Loucy (cell line): ENCODE measurements at regions not wholly inside any gene's neighbourhood (a gene's known extent, or its start where the extent isn't known, plus 50 kb on each side); places are given as distances from the start of the nearest gene placed in this dataset.

Source experiments
- CTCF ChIP-seq: fragments of 200-600 bp; sonication (generic); conservative IDR thresholded peaks from 2 replicates; pipeline ENCODE4 v1.5.1; 2014; ENCODE audit warnings: mild to moderate bottlenecking, antibody characterized with exemption, low read length
- EZH2phosphoT487 ChIP-seq: fragments of 200-600 bp; IDR thresholded peaks from 2 replicates; pipeline ENCODE4 v1.6.1; 2018; ENCODE audit warnings: antibody characterized with exemption, mild to moderate bottlenecking, moderate library complexity, borderline replicate concordance

DNA sequence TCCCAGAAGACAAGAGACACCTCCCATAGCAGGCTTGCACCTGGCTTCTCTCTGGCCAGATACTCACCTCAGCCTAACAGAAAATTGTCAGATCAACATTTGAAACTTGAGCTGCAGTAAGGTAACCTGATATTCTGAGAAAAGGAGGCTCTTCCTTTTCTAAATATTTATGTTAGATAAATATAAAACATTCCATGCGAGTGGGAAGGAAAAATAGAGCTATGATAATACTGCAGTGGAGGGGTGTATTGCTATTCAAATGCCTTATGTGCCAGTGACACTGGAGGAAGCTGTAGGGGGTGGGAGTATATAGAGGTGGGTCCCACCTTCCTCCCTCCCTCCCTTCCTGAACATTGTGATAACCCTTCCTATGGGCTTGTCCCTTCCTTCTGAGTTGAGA, 515.5 kb upstream of the CHAC2 start:
- TF ChIP-seq CTCF: no peak
- TF ChIP-seq EZH2phosphoT487: no peak
